T-helper 2 cell treated with Interferon-gamma antibody and Interleukin-4, amounts not matched to agents 5 μg/mL and 100 μg/mL, for 36 hours (primary cell): ENCODE measurements at regions not wholly inside any gene's neighbourhood (a gene's known extent, or its start where the extent isn't known, plus 50 kb on each side); places are given as distances from the start of the nearest gene placed in this dataset.
A peak's percentile ranks its signal among the peaks of the same experiment; 100 is the strongest.
"Not testable (repeated sequence)": the region's sequence is repeated elsewhere in the genome, so short reads cannot be mapped to it uniquely, and the experiment has no call there.

Experiments used
- DNase-seq: peaks from one replicate; pipeline ENCODE4 v3.0.0; 2021; ENCODE audit warnings: low spot score
- H3K27ac Mint-ChIP-seq: one replicate; pipeline ENCODE4 v1.8.0; 2021; ENCODE audit warnings: mild to moderate bottlenecking, mixed read lengths
- H3K27me3 Mint-ChIP-seq: one replicate; pipeline ENCODE4 v1.8.0; 2021; ENCODE audit warnings: low read depth, mixed read lengths
- H3K36me3 Mint-ChIP-seq: one replicate; pipeline ENCODE4 v1.8.0; 2021; ENCODE audit warnings: low read depth, mixed read lengths
- H3K4me1 Mint-ChIP-seq: one replicate; pipeline ENCODE4 v1.8.0; 2021; ENCODE audit warnings: low read depth, mixed read lengths
- H3K4me3 Mint-ChIP-seq: one replicate; pipeline ENCODE4 v1.8.0; 2022; ENCODE audit warnings: mild to moderate bottlenecking, moderate library complexity, mixed read lengths
- H3K9me3 Mint-ChIP-seq: one replicate; pipeline ENCODE4 v1.8.0; 2021; ENCODE audit warnings: mixed read lengths

DNA sequence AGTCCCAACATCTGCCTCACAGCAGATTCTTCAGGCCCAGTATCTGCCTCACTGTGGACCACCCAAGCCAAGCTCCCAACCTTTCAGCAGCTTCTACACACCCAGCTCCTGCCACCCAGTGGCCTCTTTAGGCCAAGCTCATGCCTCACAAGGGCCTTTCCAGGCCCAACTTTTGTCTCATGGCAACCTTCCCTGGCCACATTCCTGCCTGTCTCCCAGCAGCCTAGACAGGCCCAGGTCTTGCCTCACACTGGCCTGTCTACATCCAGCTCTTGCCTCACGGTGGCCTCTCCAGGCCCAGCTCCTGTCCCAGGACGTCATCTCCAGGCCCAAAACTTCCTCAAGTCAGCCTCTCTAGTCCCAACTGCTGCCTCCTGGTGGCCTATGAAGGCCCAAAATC lies 65.0 kb downstream of the CCDC201 start:
- H3K4me1 Mint-ChIP-seq, H3K9me3 Mint-ChIP-seq, H3K27me3 Mint-ChIP-seq, H3K36me3 Mint-ChIP-seq, DNase-seq, H3K27ac Mint-ChIP-seq, H3K4me3 Mint-ChIP-seq: not testable (repeated sequence)

GRCh38 chr7:45802214-45802613 lies 70.7 kb downstream of the CCDC201 start:
- not testable (repeated sequence) for H3K27ac Mint-ChIP-seq, H3K36me3 Mint-ChIP-seq, H3K4me3 Mint-ChIP-seq, H3K4me1 Mint-ChIP-seq, DNase-seq, H3K27me3 Mint-ChIP-seq, H3K9me3 Mint-ChIP-seq

- not testable (repeated sequence) for H3K36me3 Mint-ChIP-seq, H3K4me3 Mint-ChIP-seq, DNase-seq, H3K27me3 Mint-ChIP-seq, H3K27ac Mint-ChIP-seq, H3K4me1 Mint-ChIP-seq, H3K9me3 Mint-ChIP-seq
These were observed 75.6 kb downstream of the CCDC201 start for GRCh38 chr7:45797264-45797663.

DNA sequence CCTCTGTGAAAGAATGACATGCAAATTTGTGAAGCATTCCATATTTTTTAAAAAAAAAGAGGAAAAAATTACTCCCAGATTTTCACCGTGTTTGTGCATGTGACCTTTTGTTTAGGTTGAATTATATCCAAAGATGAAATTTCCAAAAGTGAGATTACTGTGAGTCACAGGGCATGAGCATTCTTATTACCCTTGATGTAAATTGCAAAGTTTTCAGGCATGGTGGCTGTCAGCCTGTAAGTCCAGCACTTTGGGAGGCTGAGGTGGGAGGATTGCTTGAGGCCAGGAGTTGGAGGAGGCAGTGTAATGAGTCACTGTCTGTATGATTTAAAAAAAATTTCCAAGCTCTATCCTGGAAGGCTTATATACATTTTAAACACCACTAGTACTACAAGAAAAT lies 83.2 kb downstream of the CCDC201 start:
- H3K4me1 Mint-ChIP-seq, H3K4me3 Mint-ChIP-seq, DNase-seq, H3K27me3 Mint-ChIP-seq, H3K9me3 Mint-ChIP-seq, H3K27ac Mint-ChIP-seq, H3K36me3 Mint-ChIP-seq: not testable (repeated sequence)

- DNase-seq, H3K4me1 Mint-ChIP-seq, H3K36me3 Mint-ChIP-seq, H3K27me3 Mint-ChIP-seq, H3K4me3 Mint-ChIP-seq, H3K9me3 Mint-ChIP-seq, H3K27ac Mint-ChIP-seq: not testable (repeated sequence)
These were observed 87.2 kb downstream of the CCDC201 start for GRCh38 chr7:45785724-45786123.

DNA sequence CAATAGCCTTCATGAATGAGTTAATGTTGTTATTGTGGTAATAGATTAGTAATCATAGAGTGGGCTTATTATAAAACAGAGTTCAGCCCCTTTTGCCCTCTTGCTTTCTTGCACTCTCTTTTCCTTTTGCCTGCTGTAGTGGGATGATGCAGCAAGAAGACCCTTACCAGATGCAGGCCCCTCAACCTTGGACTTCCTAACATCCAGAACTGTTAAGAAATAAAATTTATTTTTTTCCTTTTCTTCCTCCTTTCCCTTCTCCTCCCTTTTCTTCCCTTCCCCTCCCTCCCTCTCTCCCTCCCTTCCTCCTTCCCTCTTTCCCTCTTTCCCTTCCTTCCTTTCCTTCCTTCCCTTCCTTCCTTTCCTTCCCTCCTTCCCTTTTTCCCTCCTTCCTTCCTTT lies 88.1 kb downstream of the CCDC201 start:
- not testable (repeated sequence) for H3K36me3 Mint-ChIP-seq, H3K27me3 Mint-ChIP-seq, H3K4me1 Mint-ChIP-seq, H3K9me3 Mint-ChIP-seq, H3K4me3 Mint-ChIP-seq, DNase-seq
- peak overlapping the region; percentile 42 for H3K27ac Mint-ChIP-seq
